HG03175 (cell line): ENCODE measurements at regions not wholly inside any gene's neighbourhood (a gene's known extent, or its start where the extent isn't known, plus 50 kb on each side); places are given as distances from the start of the nearest gene placed in this dataset.
"Not testable (repeated sequence)": the region's sequence is repeated elsewhere in the genome, so short reads cannot be mapped to it uniquely, and the experiment has no call there.

Source experiments
- ATAC-seq: cut with Tn5 transposase; IDR thresholded peaks from one replicate; pipeline ENCODE4 v1.9.1; 2021; ENCODE audit warnings: mild to moderate bottlenecking, moderate library complexity; ENCODE audit not compliant: unreplicated experiment

DNA sequence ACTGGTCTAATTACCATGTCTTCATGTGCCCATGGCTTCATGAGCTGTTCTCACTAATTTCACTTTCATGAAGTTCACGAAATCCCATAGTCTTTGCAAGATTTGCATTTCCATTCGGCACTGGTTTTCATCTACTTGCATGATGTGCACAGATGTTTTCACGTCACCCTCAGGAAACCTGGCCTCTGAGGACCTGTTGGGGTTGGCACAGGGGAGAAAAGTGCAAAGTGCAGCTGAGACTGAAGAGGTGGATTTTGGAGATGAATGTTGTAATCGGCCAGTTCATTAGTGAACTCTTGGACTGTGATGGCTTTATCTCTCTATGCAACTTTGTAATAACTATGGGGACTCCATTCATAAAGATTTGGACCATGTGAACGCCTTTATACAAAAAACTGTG lies 80.2 kb upstream of the SULF2 start:
- no peak for ATAC-seq

DNA sequence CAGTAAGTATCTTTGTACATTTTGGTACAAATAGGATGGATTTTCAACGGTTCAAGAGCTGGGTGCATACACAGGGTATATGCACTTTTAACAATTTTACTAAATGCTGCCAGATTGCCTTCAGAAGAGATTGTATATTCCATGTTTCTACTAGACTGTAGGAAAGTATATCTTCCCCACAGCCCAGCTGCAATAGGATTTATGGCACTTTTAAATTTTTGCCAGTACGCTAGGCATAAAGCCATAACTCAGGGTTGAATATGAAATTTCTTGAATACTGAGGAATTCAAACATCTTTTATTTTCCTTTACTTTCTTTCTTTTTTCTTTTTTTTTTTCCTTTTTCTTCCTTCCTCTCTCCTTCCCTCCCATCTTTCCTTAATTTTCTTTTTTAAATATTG lies 78.7 kb upstream of the SULF2 start:
- ATAC-seq: no peak

DNA sequence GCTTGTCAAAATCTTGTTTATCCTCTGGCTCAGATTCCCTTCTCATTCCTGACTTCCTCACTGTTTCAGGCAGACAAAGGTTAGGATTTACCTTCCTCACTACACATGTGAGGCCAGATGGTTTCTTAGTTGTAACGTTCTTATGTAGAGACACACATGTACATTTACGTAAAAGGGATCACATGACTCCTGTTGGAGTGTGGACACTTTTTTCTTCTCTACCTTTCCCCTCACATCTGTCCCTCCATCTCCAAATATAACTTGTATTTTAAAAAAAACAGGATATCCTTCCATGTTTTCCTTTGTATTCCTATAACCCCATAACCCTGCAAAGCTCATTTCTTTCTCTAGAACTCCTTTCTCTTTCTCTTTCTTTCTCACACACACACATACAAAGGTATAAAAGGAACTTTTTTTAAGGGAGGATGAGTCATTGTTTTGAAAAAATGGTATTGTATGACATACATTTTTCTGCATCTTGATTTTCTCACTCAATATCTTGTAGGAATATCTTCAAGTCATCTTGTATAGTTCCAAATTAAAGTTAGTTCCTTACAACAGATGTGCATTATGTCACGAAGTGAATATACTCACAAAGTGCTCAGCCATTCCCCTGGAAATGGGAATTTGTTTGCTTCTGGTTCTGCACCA lies 78.2 kb upstream of the SULF2 start:
- no peak for ATAC-seq

DNA sequence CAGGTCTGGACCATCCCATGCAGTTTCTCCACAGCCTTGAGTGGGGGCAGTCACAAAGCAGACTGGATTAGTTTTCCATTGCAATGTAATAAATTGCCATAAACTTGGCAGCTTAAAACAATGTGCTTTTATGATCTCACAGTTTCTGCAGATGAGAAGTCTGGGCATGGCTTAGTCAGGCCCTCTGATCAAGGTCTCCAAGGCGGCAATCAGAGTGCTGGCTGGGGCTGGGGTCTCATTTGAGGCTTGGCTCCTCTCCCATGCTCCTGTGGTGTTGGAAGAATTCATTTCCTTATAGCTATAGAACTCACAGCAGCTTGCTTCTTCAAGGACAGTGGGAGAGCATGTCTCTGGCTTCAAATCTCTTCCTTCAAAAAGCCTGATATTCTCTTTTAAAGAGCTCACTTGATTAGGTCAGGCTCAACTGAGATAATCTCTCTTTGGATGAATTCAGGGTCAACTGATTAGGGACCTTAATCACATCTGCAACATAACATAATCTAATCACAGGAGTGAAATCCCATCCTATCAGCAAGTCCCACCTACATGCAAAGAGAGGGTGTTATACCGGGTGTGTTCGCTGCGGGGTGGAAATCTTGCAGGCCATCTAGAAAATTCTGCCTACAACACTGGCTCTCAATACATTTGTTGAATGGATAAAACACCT lies 77.4 kb upstream of the SULF2 start:
- no peak for ATAC-seq

DNA sequence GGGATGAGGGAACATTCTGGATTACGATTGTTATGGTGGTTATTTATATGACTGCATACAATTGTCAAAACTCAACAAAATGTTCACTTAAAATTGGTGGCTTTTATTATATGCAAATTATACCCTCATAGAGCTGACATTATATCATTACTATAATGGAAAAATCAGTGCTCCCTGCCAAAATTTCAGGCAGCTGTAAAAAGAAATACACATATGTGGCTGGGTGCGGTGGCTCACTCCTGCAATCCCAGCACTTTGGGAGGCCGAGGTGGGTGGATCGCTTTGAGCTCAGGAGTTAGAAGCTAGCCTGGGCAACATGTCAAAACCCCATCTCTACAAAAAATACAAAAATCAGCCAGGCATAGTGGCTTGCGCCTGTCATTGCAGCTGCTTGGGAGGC lies 75.8 kb upstream of the SULF2 start:
- no peak for ATAC-seq

DNA sequence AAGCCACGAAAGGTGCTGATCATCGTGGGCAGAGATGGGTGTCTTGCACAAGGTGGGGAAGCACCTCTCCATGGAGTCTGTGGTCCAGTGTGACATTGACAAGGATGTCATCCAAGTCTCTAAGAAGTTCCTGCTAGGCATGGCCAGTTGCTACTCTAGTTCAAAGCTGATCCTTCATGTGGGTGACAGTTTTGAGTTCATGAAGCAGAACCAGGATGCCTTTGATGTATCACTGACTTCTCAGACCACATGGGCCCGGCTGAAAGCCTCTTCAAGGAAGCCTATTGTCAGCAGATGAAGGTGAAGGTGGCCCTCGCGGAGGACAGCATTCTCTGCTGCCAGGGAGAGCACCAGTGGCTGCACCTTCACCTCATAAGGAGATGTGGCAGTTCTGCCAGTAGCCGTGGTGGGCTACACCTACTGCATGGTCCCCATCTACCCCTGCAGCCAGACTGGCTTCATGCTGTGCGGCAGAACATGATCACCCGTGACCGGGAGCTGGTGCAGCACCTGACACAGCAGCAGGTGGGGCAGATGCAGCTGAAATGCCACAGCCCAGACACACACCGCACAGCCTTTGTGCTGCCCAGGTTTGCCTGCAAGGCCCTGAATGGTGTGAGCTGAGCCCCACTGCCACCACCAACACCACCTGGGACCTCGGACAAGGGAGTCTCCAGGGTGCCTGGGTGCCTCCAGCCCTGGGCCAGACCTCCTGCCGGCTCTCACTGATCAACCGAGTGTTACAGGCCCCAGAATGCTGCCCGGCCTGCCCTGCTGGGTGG lies 75.0 kb upstream of the SULF2 start:
- ATAC-seq: no peak

DNA sequence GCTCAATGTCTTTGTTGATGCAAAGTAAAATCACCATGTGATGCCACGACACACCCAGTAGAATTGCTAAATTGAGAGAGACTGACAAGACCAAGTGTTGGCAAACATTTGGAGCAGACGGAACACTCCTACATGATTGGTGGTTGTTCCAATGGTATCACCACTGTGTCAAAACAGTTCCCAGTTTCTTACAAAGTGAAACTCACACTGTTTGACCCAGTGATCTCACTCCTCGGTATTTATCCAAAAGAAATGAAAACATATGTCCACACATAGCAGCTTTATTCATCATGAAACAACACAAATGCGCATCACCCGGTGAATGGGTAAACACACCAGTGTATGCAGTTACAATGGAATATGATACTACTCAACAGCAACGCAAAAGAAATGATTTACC lies 74.0 kb upstream of the SULF2 start:
- no peak for ATAC-seq

DNA sequence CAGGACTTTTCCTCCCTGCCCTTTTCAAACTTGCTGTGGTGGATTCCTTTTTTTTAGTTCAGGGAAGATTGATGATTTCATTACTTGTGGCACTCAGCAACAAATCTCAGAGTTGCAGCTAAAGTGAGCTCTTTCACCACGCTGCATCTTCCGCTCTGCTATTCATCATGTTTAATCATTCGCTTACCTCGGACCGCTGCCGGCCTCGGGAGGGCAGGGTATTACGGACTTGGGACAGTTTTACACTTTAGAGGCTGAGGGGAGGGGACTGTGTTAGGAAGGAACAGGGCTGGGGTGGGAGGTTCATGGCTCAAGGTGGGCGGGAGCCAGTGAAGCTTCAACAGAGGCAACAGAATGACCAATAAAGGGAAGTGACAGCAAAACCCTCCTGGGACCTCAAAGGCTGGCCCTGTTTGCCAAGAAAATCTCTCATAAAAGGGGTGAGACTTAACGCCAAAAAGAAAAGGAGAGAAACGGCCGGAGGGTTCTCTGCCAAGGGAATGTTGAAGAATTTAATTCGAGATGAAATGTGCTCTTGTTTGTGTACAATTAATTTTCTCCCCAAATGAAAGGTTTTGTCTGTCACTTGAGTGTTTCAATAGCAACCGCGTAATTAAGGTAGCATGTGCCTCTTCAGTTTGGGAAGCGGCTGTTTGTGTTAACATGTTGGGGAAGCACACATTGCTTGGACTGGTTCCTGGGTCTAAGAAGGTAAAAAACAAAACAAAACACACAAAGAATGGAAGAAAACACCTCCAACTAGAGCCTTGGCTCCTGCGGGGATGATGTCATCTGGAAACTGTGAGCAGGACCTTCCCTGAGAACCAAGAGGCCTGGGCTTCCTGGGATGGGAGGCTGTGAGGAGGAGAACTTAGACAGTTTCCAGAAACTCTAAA lies 72.5 kb upstream of the SULF2 start:
- no peak for ATAC-seq

DNA sequence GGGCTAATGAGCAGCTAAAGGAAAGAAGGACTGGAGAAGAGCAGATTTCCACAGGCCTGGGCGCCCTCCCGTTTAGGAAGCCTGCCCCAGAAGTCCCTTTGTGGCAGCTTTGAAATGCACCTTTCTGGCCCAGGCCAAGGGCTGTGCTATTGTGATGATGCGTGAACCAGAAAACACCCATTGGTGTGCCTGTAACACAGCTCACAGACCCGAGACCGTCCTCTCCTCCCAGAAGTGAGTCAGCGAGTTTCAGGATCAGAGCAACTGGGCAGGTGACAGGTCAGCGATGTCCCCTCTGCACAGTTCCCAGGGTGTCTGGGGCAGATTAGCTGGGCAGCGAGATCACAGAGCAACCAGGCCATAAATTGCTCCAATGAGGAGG lies 71.9 kb upstream of the SULF2 start:
- ATAC-seq: no peak

DNA sequence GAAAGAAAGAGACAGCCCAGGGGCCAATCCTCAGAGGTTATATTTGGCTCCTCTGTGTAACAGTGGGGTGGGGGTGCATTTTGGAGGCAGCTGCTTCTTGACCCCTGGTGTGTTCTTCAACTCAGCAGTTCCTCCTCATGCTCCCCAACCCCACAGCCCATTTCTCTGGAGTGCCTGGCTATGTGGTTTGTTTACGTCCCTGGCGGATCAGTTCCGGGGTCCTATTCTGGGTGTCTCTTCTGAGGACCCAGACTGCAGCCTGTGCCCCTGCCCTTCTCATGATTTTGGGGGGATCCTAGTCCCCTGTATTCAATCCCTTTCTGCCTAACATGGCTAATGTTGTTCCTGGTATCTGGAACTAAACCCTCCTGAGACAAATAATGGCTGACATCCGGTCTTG lies 70.5 kb upstream of the SULF2 start:
- ATAC-seq: no peak

DNA sequence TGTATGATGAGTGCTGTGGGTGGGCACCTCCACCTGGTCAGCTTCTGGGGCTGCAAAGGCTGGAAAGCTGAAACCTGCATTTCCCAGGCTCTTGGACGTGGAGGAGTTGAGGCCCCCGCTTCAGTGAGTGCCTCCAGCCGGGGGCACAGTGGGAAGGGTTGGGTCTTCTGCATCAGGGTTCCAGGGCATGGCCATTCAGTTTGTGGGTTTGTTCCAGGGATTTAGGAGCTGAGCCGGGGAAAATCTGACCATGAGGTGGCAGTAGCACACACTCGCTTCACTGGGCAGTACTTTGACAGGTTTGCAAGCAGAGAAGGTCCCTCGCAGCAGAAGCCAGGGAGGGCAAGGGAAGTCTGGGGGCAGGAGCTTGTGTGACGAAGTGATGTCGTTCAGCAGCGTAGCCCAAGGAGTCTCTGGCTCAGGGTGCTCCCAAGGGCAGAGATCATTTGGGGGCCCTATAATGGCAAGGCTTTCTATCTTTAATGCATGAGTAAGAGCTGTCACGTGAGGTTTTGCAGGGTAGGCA lies 69.5 kb upstream of the SULF2 start:
- no peak for ATAC-seq

DNA sequence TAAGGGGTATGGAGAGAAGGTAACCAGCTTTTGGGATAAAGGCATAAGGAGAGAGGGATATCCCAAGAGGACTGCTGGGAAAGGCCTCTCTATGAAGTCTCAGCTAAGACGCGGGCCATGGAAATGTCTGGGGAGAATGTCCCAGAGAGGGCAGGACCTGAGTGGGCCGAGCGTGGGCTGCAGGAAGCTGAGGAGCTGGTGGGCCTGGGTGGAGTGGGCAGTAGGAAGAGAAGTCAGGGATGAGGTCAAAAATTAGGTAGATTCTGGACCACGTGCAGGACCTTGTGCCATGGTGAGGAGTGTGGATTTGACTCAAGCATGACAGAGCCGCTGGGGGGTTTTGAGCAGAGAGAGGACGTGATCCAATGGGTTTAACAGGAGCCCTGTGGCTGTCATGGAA lies 66.5 kb upstream of the SULF2 start:
- no peak for ATAC-seq

DNA sequence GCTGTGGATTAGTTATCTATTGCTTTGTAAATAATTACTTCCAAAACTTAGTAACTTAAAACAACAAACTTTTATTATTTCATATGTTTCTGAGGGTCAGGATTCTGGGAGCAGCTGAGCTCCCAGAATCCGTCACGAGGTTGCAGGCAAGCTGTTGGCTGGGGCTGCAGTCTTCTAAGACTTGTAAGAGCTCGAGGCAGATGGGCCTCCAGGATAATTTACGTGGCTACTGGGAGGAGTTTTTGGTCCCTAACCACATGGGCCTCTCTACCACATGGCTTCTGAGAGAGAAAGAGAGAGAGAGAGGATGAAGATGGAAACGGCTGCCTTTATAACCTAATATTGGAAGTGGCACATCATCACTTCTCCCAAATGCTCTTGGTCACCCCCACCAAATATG lies 64.9 kb upstream of the SULF2 start:
- no peak for ATAC-seq

DNA sequence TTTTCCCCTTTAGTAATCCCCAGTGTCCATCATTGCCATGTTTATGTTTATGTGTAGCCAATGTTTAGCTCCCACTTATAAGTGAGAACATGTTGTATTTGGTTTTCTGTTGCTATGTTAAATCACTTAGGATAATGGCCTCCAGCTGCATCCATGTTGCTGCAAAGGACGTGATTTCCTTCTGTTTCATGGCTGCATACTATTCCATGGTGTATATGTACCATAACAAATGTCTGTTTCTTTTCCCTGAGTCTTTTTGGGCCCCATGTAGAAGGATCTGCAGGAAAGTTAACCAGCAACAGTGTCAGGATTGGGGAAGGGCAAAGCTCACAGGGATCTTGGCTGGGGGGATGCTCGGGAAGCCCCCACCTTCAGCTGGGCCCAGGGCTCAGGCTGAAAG lies 64.3 kb upstream of the SULF2 start:
- no peak for ATAC-seq

DNA sequence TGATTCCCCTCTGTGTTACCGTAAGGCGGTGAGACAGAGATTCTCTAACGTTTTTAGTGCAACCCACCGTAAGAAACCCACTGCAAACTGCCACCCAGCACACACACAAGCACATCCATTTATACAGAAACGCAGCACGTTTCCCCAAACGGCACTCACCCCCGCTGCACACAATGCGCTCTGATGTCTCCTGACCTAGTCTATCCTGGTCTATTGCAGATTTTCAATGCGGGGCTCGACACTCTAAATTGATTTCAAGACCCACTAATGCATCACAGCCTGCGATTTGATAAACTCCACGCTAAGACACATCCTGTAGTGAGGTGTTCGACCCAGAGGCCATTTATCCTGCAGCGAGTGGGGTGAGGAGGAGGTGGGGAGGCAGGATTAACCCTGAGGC lies 63.7 kb upstream of the SULF2 start:
- ATAC-seq: no peak

DNA sequence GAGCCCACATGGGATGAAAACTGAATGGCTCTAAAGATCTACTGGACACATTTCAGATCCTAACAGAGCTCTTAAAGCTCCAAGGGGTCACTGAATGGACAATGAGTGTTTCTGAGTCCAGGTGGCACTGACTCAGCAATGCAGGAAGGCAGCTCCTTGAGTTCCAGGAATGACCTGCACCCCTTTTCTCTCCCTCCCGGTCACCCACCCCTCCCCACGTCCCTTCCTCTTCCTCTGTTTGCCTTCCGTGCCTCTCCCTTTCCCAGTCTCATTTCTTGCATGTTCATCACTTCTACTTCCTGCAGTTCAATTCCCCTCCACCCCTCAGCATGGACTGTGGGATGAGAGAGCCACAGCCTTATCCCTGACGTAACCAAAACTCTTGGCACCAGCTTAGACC lies 63.3 kb upstream of the SULF2 start:
- not testable (repeated sequence) for ATAC-seq

DNA sequence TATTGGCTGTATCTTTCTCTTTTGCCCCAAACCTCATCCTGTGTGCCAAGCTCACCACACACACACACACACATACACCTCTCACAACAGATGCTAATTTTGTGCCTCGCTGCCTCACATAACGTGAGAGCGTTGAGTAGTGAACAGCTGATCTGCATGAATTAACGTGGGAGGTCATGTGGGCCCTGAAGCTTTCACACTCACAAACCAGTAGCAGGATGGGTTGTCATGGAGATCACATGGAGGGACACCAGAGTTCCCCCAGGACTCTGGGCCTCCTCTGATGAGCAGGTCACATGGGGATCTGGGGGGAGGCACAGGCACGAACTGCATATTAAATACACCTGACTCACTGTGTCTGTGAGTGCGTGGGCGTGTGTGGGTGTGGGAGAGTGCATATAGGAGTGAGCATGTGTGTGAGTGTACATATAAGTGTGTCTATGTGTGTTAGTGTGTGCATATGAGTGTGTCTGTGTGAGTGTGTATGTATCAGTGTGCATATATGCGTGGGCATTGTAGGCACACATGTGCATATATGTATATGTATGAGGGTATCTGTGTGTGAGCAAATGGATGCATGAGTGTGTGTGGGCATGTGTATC lies 62.7 kb upstream of the SULF2 start:
- no peak for ATAC-seq

DNA sequence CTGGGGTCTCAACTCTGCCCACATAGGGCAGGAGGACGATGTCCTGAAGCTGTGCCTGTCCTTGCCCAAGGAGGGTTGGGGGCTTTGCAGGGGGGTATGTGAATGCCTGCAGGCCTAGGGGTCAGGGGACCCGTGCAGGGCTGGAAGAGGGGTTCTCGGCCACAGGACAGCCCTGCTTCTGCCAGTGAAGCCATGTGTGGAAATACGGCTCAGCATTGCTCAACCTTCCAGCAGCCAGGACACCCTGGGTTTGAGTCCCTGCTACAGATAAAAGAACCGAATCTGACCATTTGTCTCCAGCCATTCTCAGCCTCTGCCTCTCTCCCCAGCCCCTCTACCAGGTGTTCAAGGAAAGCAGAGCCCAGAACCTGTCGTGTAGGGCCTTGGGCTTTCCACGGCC lies 61.9 kb upstream of the SULF2 start:
- ATAC-seq: not testable (repeated sequence)

DNA sequence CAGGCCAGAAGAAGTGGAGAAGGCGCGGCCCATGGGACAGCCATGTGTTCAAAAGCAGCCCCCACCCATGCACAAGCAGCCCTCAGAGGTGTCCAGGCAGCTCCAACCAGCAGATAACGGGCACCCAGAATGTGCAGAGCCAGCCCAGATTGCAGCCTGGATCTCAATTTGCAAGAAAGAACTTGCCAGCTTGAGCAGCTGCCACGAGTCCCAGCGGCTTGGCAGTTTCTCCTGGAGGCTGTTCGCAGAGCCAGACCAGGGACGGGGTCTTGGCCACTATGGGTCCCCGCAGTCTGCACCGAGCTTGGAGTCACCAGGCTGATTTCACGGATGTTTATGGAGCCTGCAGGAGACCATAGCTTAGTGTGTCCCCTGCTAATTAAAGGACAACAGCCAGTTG lies 61.4 kb upstream of the SULF2 start:
- ATAC-seq: not testable (repeated sequence)

DNA sequence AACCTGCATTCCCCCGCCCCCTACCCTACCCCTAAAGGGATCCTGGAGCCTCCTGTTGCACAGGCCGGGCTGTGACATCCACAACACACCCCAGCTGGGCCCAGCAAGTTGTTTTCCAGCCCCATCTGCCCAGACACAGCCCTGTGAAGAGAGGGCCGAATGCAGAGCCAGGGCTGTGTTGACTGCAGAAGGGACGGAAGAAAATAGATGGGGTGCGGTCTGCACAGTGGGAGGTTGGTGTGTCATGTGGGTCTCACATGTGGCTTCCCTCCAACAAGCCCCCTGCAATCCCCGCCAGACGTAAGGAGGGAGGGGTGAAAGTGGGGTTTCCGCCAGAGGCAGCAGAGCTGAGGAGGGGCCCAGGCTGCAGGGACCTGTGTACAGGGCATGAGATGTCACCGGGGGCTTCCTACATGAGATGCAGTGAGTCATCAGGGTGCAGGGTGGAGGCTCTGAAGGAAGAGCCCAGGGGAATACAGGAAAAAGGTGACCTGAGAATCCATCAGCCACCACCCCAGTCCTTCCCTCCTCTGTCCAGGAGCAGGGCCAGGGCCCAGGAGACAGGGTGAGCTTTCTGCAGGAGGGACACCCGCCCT lies 60.2 kb upstream of the SULF2 start:
- not testable (repeated sequence) for ATAC-seq
